PC-9 (cell line): ENCODE measurements at regions not wholly inside any gene's neighbourhood (a gene's known extent, or its start where the extent isn't known, plus 50 kb on each side); places are given as distances from the start of the nearest gene placed in this dataset.

ENCODE experiments used
- BruUV-seq: library from RNA; stranded (reverse); fragments of 400-500 nt; replicated peaks from 2 replicates; lab custom pipeline; 2021; lab: Mats Ljungman, UMichigan
- CTCF ChIA-PET: fragments of 300-600 bp; sonication (Branson Sonifier 250); formaldehyde crosslinking; loops from one replicate; lab custom pipeline; 2022; ENCODE audit warnings: antibody characterized with exemption; lab: Charles Lee
- POLR2A ChIA-PET: fragments of 300-600 bp; sonication (Branson Sonifier 250); formaldehyde crosslinking; loops from one replicate; lab custom pipeline; 2022; ENCODE audit warnings: antibody characterized with exemption; ENCODE audit not compliant: unreplicated experiment; lab: Charles Lee
- DNase-seq, 2 experiments: peaks; one replicate each; pipeline versions ENCODE4 v3.0.0 to v3.0.0-alpha.2; 2015 to 2022; ENCODE audit warnings: mixed read lengths in 1 of 2
- H2AFZ ChIP-seq: fragments of 200-600 bp; sonication (generic); 2 replicates; pipeline ENCODE4 v1.8.1; 2017; ENCODE audit warnings: antibody characterized with exemption
- H3F3A ChIP-seq: fragments of 200-600 bp; sonication (generic); 2 replicates; pipeline ENCODE4 v1.8.1; 2017; ENCODE audit warnings: antibody characterized with exemption, mild to moderate bottlenecking, low read depth; ENCODE audit not compliant: insufficient read depth
- H3K27ac ChIP-seq: fragments of 200-600 bp; sonication (generic); 2 replicates; pipeline ENCODE4 v1.6.1; 2016; ENCODE audit warnings: mixed run types
- H3K27me3 ChIP-seq: fragments of 200-600 bp; sonication (generic); 2 replicates; pipeline ENCODE4 v1.6.1; 2016; ENCODE audit warnings: low read depth, mixed run types; ENCODE audit not compliant: insufficient read depth
- H3K36me3 ChIP-seq: fragments of 200-600 bp; sonication (generic); 2 replicates; pipeline ENCODE4 v1.6.1; 2016; ENCODE audit warnings: low read depth, mixed run types
- H3K4me1 ChIP-seq: fragments of 200-600 bp; sonication (generic); replicated peaks from 2 replicates; pipeline ENCODE4 v1.6.1; 2016; ENCODE audit warnings: mixed run types; ENCODE audit not compliant: insufficient read depth
- H3K4me2 ChIP-seq: fragments of 200-600 bp; sonication (generic); 2 replicates; pipeline ENCODE4 v1.6.1; 2017; ENCODE audit warnings: mixed run types
- H3K4me3 ChIP-seq: fragments of 200-600 bp; sonication (generic); 2 replicates; pipeline ENCODE4 v1.6.1; 2016; ENCODE audit warnings: mixed run types
- H3K79me2 ChIP-seq: fragments of 200-600 bp; sonication (generic); 2 replicates; pipeline ENCODE4 v1.6.1; 2017; ENCODE audit warnings: low read depth, mixed run types
- H3K9me2 ChIP-seq: fragments of 200-600 bp; sonication (generic); 2 replicates; pipeline ENCODE4 v1.8.1; 2017; ENCODE audit warnings: mild to moderate bottlenecking; ENCODE audit not compliant: insufficient read depth
- H3K9me3 ChIP-seq: fragments of 200-600 bp; sonication (generic); 2 replicates; pipeline ENCODE4 v1.8.1; 2016; ENCODE audit warnings: low read depth; ENCODE audit not compliant: insufficient read depth
- H4K20me1 ChIP-seq: fragments of 200-600 bp; sonication (generic); 2 replicates; pipeline ENCODE4 v1.8.1; 2017; ENCODE audit not compliant: insufficient read depth
- CTCF ChIP-seq: fragments of 200-600 bp; sonication (generic); conservative IDR thresholded peaks from 2 replicates; pipeline ENCODE4 v1.6.1; 2017; ENCODE audit warnings: mixed run types, antibody characterized with exemption, mild to moderate bottlenecking, moderate library complexity
- EZH2 ChIP-seq: fragments of 200-600 bp; sonication (generic); IDR thresholded peaks from 2 replicates; pipeline ENCODE4 v1.8.0; 2017; ENCODE audit warnings: antibody characterized with exemption, low read depth
- intact Hi-C: fragments of 100-400 bp; cut with micrococcal nuclease; formaldehyde crosslinking; loops from one replicate; pipeline ENCODE4 v1.10.0; 2022; ENCODE audit not compliant: unreplicated experiment

- ChIA-PET CTCF (no interaction called here), POLR2A (no interaction called here)
- Histone ChIP-seq H3F3A (no peaks in the 10 kb centered on the region), H4K20me1 (no peaks in the 10 kb centered on the region), H3K9me2 (no peaks in the 10 kb centered on the region), H2AFZ (no peak overlapping the region), H3K79me2 (no peaks in the 10 kb centered on the region), H3K9me3 (no peaks in the 10 kb centered on the region), H3K4me2 (no peak overlapping the region), H3K4me1 (no peaks in the 10 kb centered on the region), H3K36me3 (no peaks in the 10 kb centered on the region), H3K27ac (no peak overlapping the region), H3K27me3 (no peaks in the 10 kb centered on the region), H3K4me3 (no peak overlapping the region)
- no peak for DNase-seq
- intact Hi-C loops = no loop called here
- TF ChIP-seq CTCF (no peak), EZH2 (no peak)
- BruUV-seq = no TSS peak
These were observed 111.9 kb upstream of the PTPRG start for GRCh38 chr3:61449327-61450040.

GRCh38 chr3:61450866-61451265 is 110.5 kb upstream of the PTPRG start:
- Histone ChIP-seq H2AFZ (no peak overlapping the region), H3K9me2 (no peaks in the 10 kb centered on the region), H4K20me1 (no peaks in the 10 kb centered on the region), H3K4me1 (no peaks in the 10 kb centered on the region), H3K4me3 (no peak overlapping the region), H3K27me3 (no peaks in the 10 kb centered on the region), H3F3A (no peaks in the 10 kb centered on the region), H3K27ac (no peak overlapping the region), H3K79me2 (no peaks in the 10 kb centered on the region), H3K9me3 (no peaks in the 10 kb centered on the region), H3K4me2 (no peak overlapping the region), H3K36me3 (no peaks in the 10 kb centered on the region)
- no peak for TF ChIP-seq EZH2
- TF ChIP-seq CTCF = no peak
- ChIA-PET CTCF (no interaction called here), POLR2A (no interaction called here)
- intact Hi-C loops = no loop called here
- DNase-seq = no peak
- BruUV-seq = no TSS peak

- H3K27me3 ChIP-seq = no peaks in the 10 kb centered on the region
- BruUV-seq = no TSS peak
- no peaks in the 10 kb centered on the region for H3K79me2 ChIP-seq
- intact Hi-C loops = no loop called here
- no peaks in the 10 kb centered on the region for H3K9me3 ChIP-seq
- DNase-seq = no peak
- no peak for TF ChIP-seq EZH2
- TF ChIP-seq CTCF = no peak
- no peaks in the 10 kb centered on the region for H3K4me1 ChIP-seq
- no peak overlapping the region for H3K27ac ChIP-seq
- H3K4me3 ChIP-seq = no peak overlapping the region
- no peaks in the 10 kb centered on the region for H3K9me2 ChIP-seq
- no peaks in the 10 kb centered on the region for H3K36me3 ChIP-seq
- H3K4me2 ChIP-seq = no peak overlapping the region
- no peaks in the 10 kb centered on the region for H4K20me1 ChIP-seq
- ChIA-PET POLR2A (interaction anchor here (0.6 kb wide), 1 partner anchor 456 kb away, joined by 9 read pairs; no protein-coding TSS in a partner anchor), CTCF (no interaction called here)
- no peak overlapping the region for H2AFZ ChIP-seq
- H3F3A ChIP-seq = no peaks in the 10 kb centered on the region
These were observed 109.5 kb upstream of the PTPRG start for GRCh38 chr3:61451841-61452240.
